Astrocyte (in vitro differentiated cells and primary cell): ENCODE measurements at regions not wholly inside any gene's neighbourhood (a gene's known extent, or its start where the extent isn't known, plus 50 kb on each side); places are given as distances from the start of the nearest gene placed in this dataset.

Experiments used
- DNase-seq: peaks from one replicate; pipeline ENCODE4 v3.0.0-alpha.2; 2010; ENCODE audit warnings: low read depth
- FAIRE-seq: peaks from 2 replicates; lab custom pipeline; 2011; peaks lifted over from hg19 to GRCh38; lab: Jason Lieb, UNC
- H2AFZ ChIP-seq: 2 replicates; pipeline ENCODE4 v1.6.0; 2012; ENCODE audit warnings: low read depth, low read length, inconsistent platforms
- H3K27ac ChIP-seq: 2 replicates; pipeline ENCODE4 v1.5.1; 2011; ENCODE audit warnings: low read depth, low read length, inconsistent platforms
- H3K27me3 ChIP-seq: 2 replicates; pipeline ENCODE4 v1.6.0; 2011; ENCODE audit warnings: low read length, inconsistent platforms; ENCODE audit not compliant: insufficient read depth
- H3K36me3 ChIP-seq: 2 replicates; pipeline ENCODE4 v1.5.1; 2011; ENCODE audit warnings: low read length, inconsistent platforms; ENCODE audit not compliant: insufficient read depth
- H3K4me1 ChIP-seq: 2 replicates; pipeline ENCODE4 v1.5.1; 2011; ENCODE audit warnings: low read length, inconsistent platforms; ENCODE audit not compliant: insufficient read depth
- H3K4me2 ChIP-seq: 2 replicates; pipeline ENCODE4 v1.6.0; 2012; ENCODE audit warnings: low read length, inconsistent platforms
- H3K4me3 ChIP-seq: 2 replicates; pipeline ENCODE4 v1.5.1; 2011; ENCODE audit warnings: low read depth, mild to moderate bottlenecking, low read length, inconsistent platforms; ENCODE audit not compliant: insufficient read depth
- H3K79me2 ChIP-seq: 2 replicates; pipeline ENCODE4 v1.6.0; 2012; ENCODE audit warnings: mild to moderate bottlenecking, low read length, inconsistent platforms; ENCODE audit not compliant: insufficient read depth
- H3K9ac ChIP-seq: 2 replicates; pipeline ENCODE4 v1.6.0; 2012; ENCODE audit warnings: mild to moderate bottlenecking, low read length, inconsistent platforms
- H3K9me3 ChIP-seq: 2 replicates; pipeline ENCODE4 v1.5.1; 2012; ENCODE audit warnings: low read depth, mild to moderate bottlenecking, low read length, inconsistent platforms; ENCODE audit not compliant: insufficient read depth
- H4K20me1 ChIP-seq: 2 replicates; pipeline ENCODE4 v1.6.0; 2012; ENCODE audit warnings: low read length, inconsistent platforms; ENCODE audit not compliant: insufficient read depth
- H3K27ac Mint-ChIP-seq: one replicate; pipeline ENCODE4 v1.8.0; 2021; ENCODE audit warnings: mild to moderate bottlenecking, mixed read lengths; ENCODE audit not compliant: unreplicated experiment
- H3K27me3 Mint-ChIP-seq: one replicate; pipeline ENCODE4 v1.8.0; 2021; ENCODE audit warnings: low read depth, mixed read lengths; ENCODE audit not compliant: unreplicated experiment
- H3K36me3 Mint-ChIP-seq: one replicate; pipeline ENCODE4 v1.8.0; 2021; ENCODE audit warnings: low read depth, mixed read lengths; ENCODE audit not compliant: unreplicated experiment
- H3K4me1 Mint-ChIP-seq: one replicate; pipeline ENCODE4 v1.8.0; 2021; ENCODE audit warnings: low read depth, mixed read lengths; ENCODE audit not compliant: unreplicated experiment
- H3K4me3 Mint-ChIP-seq: one replicate; pipeline ENCODE4 v1.8.0; 2021; ENCODE audit warnings: mild to moderate bottlenecking, moderate library complexity, mixed read lengths; ENCODE audit not compliant: unreplicated experiment
- H3K9me3 Mint-ChIP-seq: one replicate; pipeline ENCODE4 v1.8.0; 2021; ENCODE audit warnings: mild to moderate bottlenecking, mixed read lengths; ENCODE audit not compliant: unreplicated experiment
- EZH2 ChIP-seq: IDR thresholded peaks from 2 replicates; pipeline ENCODE4 v1.6.1; 2012; ENCODE audit warnings: mild to moderate bottlenecking, low read length, inconsistent platforms; ENCODE audit not compliant: insufficient read depth
- TF ChIP-seq, protein P1 (sequence below): IDR thresholded peaks from 2 replicates; pipeline ENCODE4 v1.5.1; 2011; ENCODE audit warnings: low read depth, mild to moderate bottlenecking, inconsistent platforms, low read length, moderate library complexity; ENCODE audit not compliant: insufficient read depth

DNA sequence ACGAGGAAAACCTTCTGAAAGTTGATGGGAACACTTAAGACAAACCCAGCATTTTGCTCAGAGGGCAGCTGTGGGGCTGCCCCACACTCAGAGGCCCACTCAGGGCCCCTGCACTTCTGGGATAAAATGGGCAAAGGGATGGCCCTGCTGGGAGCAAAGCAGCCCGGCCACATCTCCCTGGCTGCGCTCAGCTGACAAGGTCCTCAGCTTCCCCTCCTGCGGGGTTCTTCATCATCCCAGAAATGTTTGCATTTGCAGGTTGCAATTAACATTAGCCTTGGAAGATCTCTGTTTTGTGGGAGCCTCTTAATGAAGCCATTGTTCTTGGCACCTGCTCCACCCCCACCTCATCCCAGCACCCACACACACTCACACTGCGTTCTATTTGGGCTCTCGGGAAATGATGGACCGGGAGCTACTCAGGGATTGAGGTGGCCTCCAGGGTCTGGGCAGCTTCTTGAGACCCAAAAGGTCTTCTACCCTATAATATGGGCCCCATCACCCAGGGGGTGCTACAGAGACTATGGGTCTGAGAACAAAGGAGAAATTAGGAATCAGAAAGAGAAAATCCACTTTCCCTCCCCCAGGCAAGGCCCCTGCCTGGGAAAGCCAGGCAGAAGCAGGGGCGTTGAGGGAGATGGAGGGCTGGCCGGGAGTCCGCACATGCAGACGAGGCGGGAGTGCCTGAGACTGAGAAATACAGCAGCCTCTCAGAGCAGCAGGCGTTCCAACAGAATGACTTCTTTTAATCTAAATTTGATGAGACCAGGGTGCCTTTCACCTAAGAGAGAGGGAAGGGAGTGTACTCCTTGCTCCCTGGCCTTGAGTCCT, 53.7 kb upstream of the RPL38 start:
- H3K79me2 ChIP-seq, result no peaks in the 10 kb centered on the region
- no peaks in the 10 kb centered on the region for H3K9me3 ChIP-seq
- H3K27ac Mint-ChIP-seq, result no peak overlapping the region
- H2AFZ ChIP-seq, result no peak overlapping the region
- H4K20me1 ChIP-seq, result no peaks in the 10 kb centered on the region
- no peak overlapping the region for H3K4me3 ChIP-seq
- TF ChIP-seq EZH2, result no peak
- H3K36me3 ChIP-seq, result no peaks in the 10 kb centered on the region
- no peak overlapping the region for H3K4me3 Mint-ChIP-seq
- peaks cover 5% of the 10 kb centered on the region for H3K9me3 Mint-ChIP-seq
- no peak overlapping the region for H3K9ac ChIP-seq
- FAIRE-seq (no peak), DNase-seq (no peak)
- no peaks in the 10 kb centered on the region for H3K4me1 Mint-ChIP-seq
- no peaks in the 10 kb centered on the region for H3K4me1 ChIP-seq
- H3K27ac ChIP-seq, result no peak overlapping the region
- H3K27me3 Mint-ChIP-seq, result peaks cover 53% of the 10 kb centered on the region
- H3K4me2 ChIP-seq, result no peak overlapping the region
- no peaks in the 10 kb centered on the region for H3K27me3 ChIP-seq
- no peaks in the 10 kb centered on the region for H3K36me3 Mint-ChIP-seq

DNA sequence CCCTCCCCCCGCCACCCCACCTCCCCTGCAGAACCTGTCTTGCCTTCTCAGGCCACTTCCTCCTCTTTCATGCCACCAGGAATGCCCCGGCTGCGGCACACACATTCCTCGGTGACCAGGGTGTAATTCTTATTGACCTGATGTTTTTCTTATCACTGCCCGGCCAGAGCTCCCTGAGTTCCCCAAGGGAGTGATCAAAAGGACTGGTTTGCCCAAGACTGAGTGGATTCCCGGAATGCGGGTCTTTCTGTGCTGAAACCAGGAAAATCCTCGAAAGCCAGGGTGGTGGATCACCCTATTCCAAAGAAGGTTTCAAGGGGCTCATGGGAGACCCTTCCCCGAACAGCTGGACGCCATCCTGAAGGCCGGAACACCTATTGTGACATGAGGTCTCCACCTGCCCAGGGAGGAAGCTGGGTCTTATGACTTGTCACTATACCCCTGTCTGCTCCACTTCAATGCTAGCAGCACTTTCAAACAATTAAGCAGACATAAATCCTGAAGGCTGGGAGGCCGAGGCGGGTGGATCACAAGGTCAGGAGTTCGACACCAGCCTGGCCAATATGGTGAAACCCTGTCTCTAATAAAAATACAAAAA, 53.0 kb upstream of the RPL38 start:
- no peaks in the 10 kb centered on the region for H3K4me1 ChIP-seq
- no peak overlapping the region for H3K4me3 ChIP-seq
- TF ChIP-seq EZH2, result no peak
- TF ChIP-seq, protein P1, sequence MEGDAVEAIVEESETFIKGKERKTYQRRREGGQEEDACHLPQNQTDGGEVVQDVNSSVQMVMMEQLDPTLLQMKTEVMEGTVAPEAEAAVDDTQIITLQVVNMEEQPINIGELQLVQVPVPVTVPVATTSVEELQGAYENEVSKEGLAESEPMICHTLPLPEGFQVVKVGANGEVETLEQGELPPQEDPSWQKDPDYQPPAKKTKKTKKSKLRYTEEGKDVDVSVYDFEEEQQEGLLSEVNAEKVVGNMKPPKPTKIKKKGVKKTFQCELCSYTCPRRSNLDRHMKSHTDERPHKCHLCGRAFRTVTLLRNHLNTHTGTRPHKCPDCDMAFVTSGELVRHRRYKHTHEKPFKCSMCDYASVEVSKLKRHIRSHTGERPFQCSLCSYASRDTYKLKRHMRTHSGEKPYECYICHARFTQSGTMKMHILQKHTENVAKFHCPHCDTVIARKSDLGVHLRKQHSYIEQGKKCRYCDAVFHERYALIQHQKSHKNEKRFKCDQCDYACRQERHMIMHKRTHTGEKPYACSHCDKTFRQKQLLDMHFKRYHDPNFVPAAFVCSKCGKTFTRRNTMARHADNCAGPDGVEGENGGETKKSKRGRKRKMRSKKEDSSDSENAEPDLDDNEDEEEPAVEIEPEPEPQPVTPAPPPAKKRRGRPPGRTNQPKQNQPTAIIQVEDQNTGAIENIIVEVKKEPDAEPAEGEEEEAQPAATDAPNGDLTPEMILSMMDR, result no peak
- H3K79me2 ChIP-seq, result no peaks in the 10 kb centered on the region
- Mint-ChIP-seq H3K9me3 (peaks cover 5% of the 10 kb centered on the region), H3K27me3 (peaks cover 58% of the 10 kb centered on the region), H3K4me3 (no peak overlapping the region), H3K4me1 (no peaks in the 10 kb centered on the region), H3K27ac (no peak overlapping the region), H3K36me3 (no peaks in the 10 kb centered on the region)
- H3K4me2 ChIP-seq, result no peak overlapping the region
- FAIRE-seq (no peak), DNase-seq (no peak)
- no peak overlapping the region for H2AFZ ChIP-seq
- H3K9ac ChIP-seq, result no peak overlapping the region
- no peak overlapping the region for H3K27ac ChIP-seq
- no peaks in the 10 kb centered on the region for H3K27me3 ChIP-seq
- no peaks in the 10 kb centered on the region for H4K20me1 ChIP-seq
- H3K9me3 ChIP-seq, result no peaks in the 10 kb centered on the region
- no peaks in the 10 kb centered on the region for H3K36me3 ChIP-seq

DNA sequence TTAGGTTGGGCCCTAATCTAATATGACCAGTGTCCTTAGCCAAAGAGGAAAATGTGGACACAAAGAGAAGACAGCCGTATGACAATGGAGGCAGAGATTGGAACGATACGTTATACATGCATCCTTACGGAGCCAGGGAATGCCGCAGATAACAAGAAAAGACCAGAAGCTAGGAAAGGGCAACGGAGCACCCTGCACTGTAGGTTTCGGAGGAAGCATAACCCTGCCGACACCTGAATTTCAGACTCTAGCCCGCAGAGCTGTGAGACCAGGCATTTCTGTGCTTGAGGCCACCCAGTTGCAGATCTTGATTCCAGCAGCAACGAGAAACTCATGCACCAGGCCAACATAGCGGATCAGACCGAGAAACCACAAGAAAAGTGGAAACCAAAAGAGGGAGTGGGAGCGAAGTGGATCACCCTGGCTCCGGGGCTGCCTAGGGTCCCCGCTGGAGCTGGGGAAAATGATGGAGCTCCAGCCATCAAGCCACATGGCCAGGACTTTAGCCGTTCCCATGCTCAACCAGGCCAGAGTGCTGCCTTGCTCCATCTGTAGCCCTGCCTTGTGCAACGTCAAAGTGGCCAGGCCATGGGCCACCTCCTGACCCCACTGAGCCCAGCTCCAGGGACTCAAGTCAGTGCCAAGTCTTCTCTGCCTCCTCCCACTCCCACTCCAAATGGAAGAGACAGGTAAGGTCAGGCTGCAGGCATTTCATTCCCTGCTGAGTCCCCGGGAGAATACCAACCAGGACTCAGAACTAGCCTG, 51.7 kb upstream of the RPL38 start:
- FAIRE-seq, result no peak
- Histone ChIP-seq H3K27me3 (no peaks in the 10 kb centered on the region), H3K9ac (no peak overlapping the region), H3K4me3 (no peak overlapping the region), H3K4me1 (no peaks in the 10 kb centered on the region), H2AFZ (no peak overlapping the region), H4K20me1 (no peaks in the 10 kb centered on the region), H3K4me2 (no peak overlapping the region), H3K36me3 (no peaks in the 10 kb centered on the region), H3K9me3 (no peaks in the 10 kb centered on the region), H3K79me2 (no peaks in the 10 kb centered on the region), H3K27ac (no peak overlapping the region)
- Mint-ChIP-seq H3K4me1 (no peaks in the 10 kb centered on the region), H3K27ac (no peak overlapping the region), H3K27me3 (peaks cover 56% of the 10 kb centered on the region), H3K36me3 (no peaks in the 10 kb centered on the region), H3K9me3 (peaks cover 6% of the 10 kb centered on the region), H3K4me3 (no peak overlapping the region)
- TF ChIP-seq EZH2, result no peak
- TF ChIP-seq, protein P1, result no peak
- no peak for DNase-seq
